Motor neuron (in vitro differentiated cells): ENCODE measurements at regions not wholly inside any gene's neighbourhood (a gene's known extent, or its start where the extent isn't known, plus 50 kb on each side); places are given as distances from the start of the nearest gene placed in this dataset.
"Not testable (repeated sequence)": the region's sequence is repeated elsewhere in the genome, so short reads cannot be mapped to it uniquely, and the experiment has no call there.

ENCODE experiments used
- ATAC-seq, 8 experiments: fragments of 200-7000 bp; cut with Tn5 transposase; replicated peaks in 6 of 8; 2 replicates each; pipeline ENCODE4 v1.8.0; 2021; ENCODE audit warnings: mild to moderate bottlenecking in 8 of 8, moderate library complexity in 8 of 8
- H3K27ac ChIP-seq, 2 donors: fragments of 250-450 bp; sonication (Bioruptor Pico); 2 replicates each; pipeline ENCODE4 v1.9.0; 2021; ENCODE audit warnings: antibody characterized with exemption in 2 of 2, mild to moderate bottlenecking in 2 of 2, moderate library complexity in 1 of 2
- H3K4me1 ChIP-seq, 2 donors: fragments of 250-450 bp; sonication (Bioruptor Pico); replicated peaks in 1 of 2; 2 replicates each; pipeline ENCODE4 v1.6.1; 2021; ENCODE audit warnings: antibody characterized with exemption in 2 of 2, mild to moderate bottlenecking in 2 of 2, moderate library complexity in 1 of 2
- H3K4me3 ChIP-seq, 5 donors: fragments of 250-450 bp; sonication (Bioruptor Pico); 2 replicates each; pipeline ENCODE4 v1.9.0; 2021; ENCODE audit warnings: antibody characterized with exemption in 5 of 5, mild to moderate bottlenecking in 5 of 5, moderate library complexity in 4 of 5
- WGBS, 10 experiments: fragments of 450-650 bp; shearing (Covaris generic); methylation state at CpG; one replicate each; pipeline ENCODE4 v1.0.0; 2022; 5-methylcytosine and 5-hydroxymethylcytosine counted together
- in situ Hi-C, 9 experiments: fragments of 400-800 bp; cut with MboI; loops; one replicate each; pipeline ENCODE4 v1.15.0; 2021; ENCODE audit warnings: low sequenced_read_pairs in 9 of 9, low pct_unique_long_range_greater_than_20kb in 2 of 9; ENCODE audit not compliant: unreplicated experiment in 9 of 9

- no CpG with 5 or more reads among the region's 17 CpGs for WGBS, 10 experiments
- ATAC-seq: peak; percentile 12 to 47 (median 24)
- H3K4me3 ChIP-seq, H3K27ac ChIP-seq, in situ Hi-C loops, H3K4me1 ChIP-seq: not testable (repeated sequence)
Observed at GRCh38 chr1:145504834-145505413, 79.5 kb upstream of the NBPF20 start.

GRCh38 chr1:145504310-145504709, 78.9 kb upstream of the NBPF20 start:
- in situ Hi-C loops, H3K4me3 ChIP-seq, ATAC-seq, H3K4me1 ChIP-seq, H3K27ac ChIP-seq: not testable (repeated sequence)
- WGBS, 10 experiments: no CpG with 5 or more reads among the region's 2 CpGs

GRCh38 chr1:145500251-145500650, 74.8 kb upstream of the NBPF20 start:
- H3K4me1 ChIP-seq, H3K4me3 ChIP-seq, in situ Hi-C loops, H3K27ac ChIP-seq: not testable (repeated sequence)
- no CpG with 5 or more reads among the region's 5 CpGs for WGBS, 10 experiments
- peak in 3 of 8 experiments; percentile 59 to 87 (median 80) for ATAC-seq

- H3K4me3 ChIP-seq, H3K4me1 ChIP-seq, ATAC-seq, in situ Hi-C loops, H3K27ac ChIP-seq: not testable (repeated sequence)
- WGBS, 10 experiments: no CpG with 5 or more reads among the region's 7 CpGs
Observed at GRCh38 chr1:145495077-145495871, 69.9 kb upstream of the NBPF20 start.

- not testable (repeated sequence) for H3K4me3 ChIP-seq
- no CpG with 5 or more reads among the region's 31 CpGs for WGBS, 10 experiments
Observed at GRCh38 chr1:145488193-145488933, 63.0 kb upstream of the NBPF20 start.

GRCh38 chr1:145487156-145487555, 61.8 kb upstream of the NBPF20 start:
- ATAC-seq, H3K27ac ChIP-seq, H3K4me1 ChIP-seq, H3K4me3 ChIP-seq, in situ Hi-C loops: not testable (repeated sequence)
- WGBS, 10 experiments: no CpG with 5 or more reads among the region's 36 CpGs

More at GRCh38 chr1:145488193-145488933, 63.0 kb upstream of the NBPF20 start:
- in situ Hi-C loops, H3K4me1 ChIP-seq, H3K27ac ChIP-seq: not testable (repeated sequence)
- ATAC-seq: peak in 1 of 8 experiments; percentile 14

- H3K4me1 ChIP-seq, H3K4me3 ChIP-seq, in situ Hi-C loops, ATAC-seq, H3K27ac ChIP-seq: not testable (repeated sequence)
- WGBS, 10 experiments: no CpG with 5 or more reads among the region's 4 CpGs
Observed at GRCh38 chr1:145484257-145484656, 58.9 kb upstream of the NBPF20 start.

- H3K27ac ChIP-seq, H3K4me3 ChIP-seq, H3K4me1 ChIP-seq, in situ Hi-C loops: not testable (repeated sequence)
- ATAC-seq: peak in 3 of 8 experiments; percentile 52 to 93 (median 90)
- 0 to 40% methylated on average over 1 of the region's 8 CpGs; no CpG with 5 or more reads in 8 of the 10 experiments for WGBS, 10 experiments
Observed at GRCh38 chr1:145482214-145482860, 56.9 kb upstream of the NBPF20 start.

- H3K27ac ChIP-seq, in situ Hi-C loops, H3K4me3 ChIP-seq, H3K4me1 ChIP-seq: not testable (repeated sequence)
- no CpG with 5 or more reads among the region's 25 CpGs for WGBS, 10 experiments
- peak in 6 of 8 experiments; percentile 21 to 52 (median 48) for ATAC-seq
Observed at GRCh38 chr1:145475962-145476361, 50.6 kb upstream of the NBPF20 start.

- H3K4me1 ChIP-seq, in situ Hi-C loops, H3K27ac ChIP-seq: not testable (repeated sequence)
- peak; percentile 33 to 88 (median 83) for ATAC-seq
- no CpG with 5 or more reads among the region's 41 CpGs for WGBS, 10 experiments
- H3K4me3 ChIP-seq: peak overlapping the region; percentile 3 to 34 (median 15)
Observed at GRCh38 chr1:145475369-145475915, 50.0 kb upstream of the NBPF20 start.
